ENCODE measurements at regions not wholly inside any gene's neighbourhood (a gene's known extent, or its start where the extent isn't known, plus 50 kb on each side); places are given as distances from the start of the nearest gene placed in this dataset.

GRCh38 chr11:22138264-22138663, 54.6 kb upstream of the ANO5 start:
- TF ChIP-seq POLR2AphosphoS5 (IDR thresholded peaks at IDR 0.05) = no peak
- TF ChIP-seq CTCF (IDR thresholded peaks at IDR 0.05) = no peak

Data from stomach (tissue), 4 donors.